IMR-90 (cell line): ENCODE measurements at regions not wholly inside any gene's neighbourhood (a gene's known extent, or its start where the extent isn't known, plus 50 kb on each side); places are given as distances from the start of the nearest gene placed in this dataset.

Source experiments
- ATAC-seq: fragments of 200-7000 bp; cut with Tn5 transposase; 2 replicates; pipeline ENCODE4 v1.9.1; 2020; ENCODE audit warnings: low read depth, mild to moderate bottlenecking, moderate library complexity
- BruUV-seq: library from RNA; stranded (reverse); fragments of 400-500 nt; replicated peaks from 2 replicates; lab custom pipeline; 2021; lab: Mats Ljungman, UMichigan
- CTCF ChIA-PET: fragments of 300-600 bp; formaldehyde crosslinking; extraction: SDS; loops from one replicate; lab custom pipeline; 2021; ENCODE audit warnings: antibody characterized with exemption; lab: Yijun Ruan, JAX
- POLR2A ChIA-PET: fragments of 300-600 bp; sonication (Branson Sonifier 250); formaldehyde crosslinking; loops from one replicate; lab custom pipeline; 2022; ENCODE audit warnings: antibody characterized with exemption; ENCODE audit not compliant: unreplicated experiment; lab: Charles Lee
- DNase-seq: peaks from one replicate; pipeline ENCODE4 v3.0.0; 2013
- H2AFZ ChIP-seq: replicated peaks from 2 replicates; pipeline ENCODE3; 2013; ENCODE audit warnings: low read length, mild to moderate bottlenecking; ENCODE audit not compliant: poor library complexity
- H2AK5ac ChIP-seq: 2 replicates; pipeline ENCODE4 v1.6.1; 2013; ENCODE audit warnings: low read depth, low read length, inconsistent platforms
- H2AK9ac ChIP-seq: replicated peaks from 2 replicates; pipeline ENCODE3; 2013; ENCODE audit warnings: mild to moderate bottlenecking, low read depth, low read length, moderate library complexity; ENCODE audit not compliant: poor library complexity
- H2BK120ac ChIP-seq: 2 replicates; pipeline ENCODE4 v1.6.1; 2013; ENCODE audit warnings: low read depth, low read length, inconsistent platforms
- H2BK15ac ChIP-seq: 3 replicates; pipeline ENCODE4 v1.6.1; 2013; ENCODE audit warnings: low read depth, low read length, inconsistent platforms
- H2BK20ac ChIP-seq: 2 replicates; pipeline ENCODE4 v1.6.1; 2013; ENCODE audit warnings: low read depth, mild to moderate bottlenecking, inconsistent platforms, low read length, moderate library complexity
- H2BK5ac ChIP-seq: 2 replicates; pipeline ENCODE4 v1.6.1; 2013; ENCODE audit warnings: mild to moderate bottlenecking, low read depth, low read length, inconsistent platforms; ENCODE audit not compliant: poor library complexity, severe bottlenecking
- H3K14ac ChIP-seq: replicated peaks from 2 replicates; pipeline ENCODE4 v1.6.1; 2013; ENCODE audit warnings: low read depth, low read length, inconsistent platforms
- H3K18ac ChIP-seq: 2 replicates; pipeline ENCODE4 v1.6.1; 2013; ENCODE audit warnings: low read depth, low read length, control low read depth
- H3K23ac ChIP-seq: 2 replicates; pipeline ENCODE4 v1.6.1; 2013; ENCODE audit warnings: low read depth, low read length, inconsistent platforms
- H3K27ac ChIP-seq: 2 replicates; pipeline ENCODE4 v1.5.1; 2013; ENCODE audit warnings: mild to moderate bottlenecking, control low read depth, low read length; ENCODE audit not compliant: insufficient read depth
- H3K27me3 ChIP-seq: 2 replicates; pipeline ENCODE4 v1.6.1; 2013; ENCODE audit warnings: low read length; ENCODE audit not compliant: control insufficient read depth, insufficient read depth
- H3K36me3 ChIP-seq: 2 replicates; pipeline ENCODE4 v1.6.1; 2013; ENCODE audit warnings: low read length, mixed read lengths; ENCODE audit not compliant: control insufficient read depth, insufficient read depth
- H3K4ac ChIP-seq: 2 replicates; pipeline ENCODE4 v1.6.1; 2013; ENCODE audit warnings: low read depth, low read length, inconsistent platforms
- H3K4me1 ChIP-seq: 2 replicates; pipeline ENCODE4 v1.6.1; 2013; ENCODE audit warnings: low read length, mixed read lengths; ENCODE audit not compliant: control insufficient read depth, insufficient read depth
- H3K4me2 ChIP-seq: 2 replicates; pipeline ENCODE4 v1.6.1; 2013; ENCODE audit warnings: low read depth, mild to moderate bottlenecking, control low read depth, low read length, moderate library complexity
- H3K4me3 ChIP-seq: 2 replicates; pipeline ENCODE4 v1.5.1; 2013; ENCODE audit warnings: low read depth, mild to moderate bottlenecking, control low read depth, low read length, moderate library complexity; ENCODE audit not compliant: insufficient read depth
- H3K56ac ChIP-seq: 2 replicates; pipeline ENCODE4 v1.6.1; 2013; ENCODE audit warnings: low read length, inconsistent platforms; ENCODE audit not compliant: insufficient read depth; ENCODE audit errors: extremely low read depth
- H3K79me1 ChIP-seq, 2 experiments: 2 replicates each; pipeline ENCODE4 v1.6.1; 2013; ENCODE audit warnings: low read length in 2 of 2, inconsistent platforms in 1 of 2, low read depth in 1 of 2
- H3K9ac ChIP-seq: 2 replicates; pipeline ENCODE4 v1.6.1; 2013; ENCODE audit warnings: low read depth, low read length, control low read depth
- H3K9me1 ChIP-seq: 2 replicates; pipeline ENCODE4 v1.6.1; 2013; ENCODE audit warnings: low read length, inconsistent platforms; ENCODE audit not compliant: insufficient read depth
- H3K9me3 ChIP-seq: 2 replicates; pipeline ENCODE4 v1.6.1; 2013; ENCODE audit warnings: low read length; ENCODE audit not compliant: control insufficient read depth, insufficient read depth
- H4K20me1 ChIP-seq: 2 replicates; pipeline ENCODE4 v1.6.1; 2013; ENCODE audit warnings: low read length, inconsistent platforms; ENCODE audit not compliant: insufficient read depth
- H4K5ac ChIP-seq: 2 replicates; pipeline ENCODE4 v1.6.1; 2013; ENCODE audit warnings: mild to moderate bottlenecking, low read depth, low read length, control low read depth
- H4K8ac ChIP-seq, 2 experiments: 2 replicates each; pipeline ENCODE4 v1.6.1; 2013; ENCODE audit warnings: low read depth in 2 of 2, low read length in 2 of 2, control low read depth in 1 of 2, inconsistent platforms in 1 of 2
- H4K91ac ChIP-seq: 2 replicates; pipeline ENCODE4 v1.6.1; 2013; ENCODE audit warnings: low read depth, low read length, inconsistent platforms; ENCODE audit not compliant: insufficient read depth
- FOS ChIP-seq: fragments of 150-350 bp; IDR thresholded peaks from 2 replicates; pipeline ENCODE4 v1.6.1; 2016; ENCODE audit warnings: low read depth, low read length
- MAZ ChIP-seq: IDR thresholded peaks from 2 replicates; pipeline ENCODE4 v1.6.1; 2012; ENCODE audit warnings: low read depth, mild to moderate bottlenecking, low read length, improper control_type of control experiment, moderate library complexity, borderline replicate concordance
- NFE2L2 ChIP-seq: fragments of 150-350 bp; IDR thresholded peaks from 2 replicates; pipeline ENCODE4 v1.6.1; 2016; ENCODE audit warnings: low read depth, mild to moderate bottlenecking, low read length
- RFX5 ChIP-seq: IDR thresholded peaks from 2 replicates; pipeline ENCODE4 v1.8.0; 2012; ENCODE audit warnings: low read depth, mild to moderate bottlenecking, low read length, moderate library complexity
- WGBS, 2 experiments: methylation state at CpG; one replicate each; pipeline versions ENCODE4 v1.1.5 to v1.1.7; 2013; ENCODE audit warnings: missing lambda C conversion rate in 2 of 2; ENCODE audit not compliant: insufficient read length in 1 of 2; ENCODE audit errors: extremely low coverage in 2 of 2; 5-methylcytosine and 5-hydroxymethylcytosine counted together
- dilution Hi-C: fragments of 300-500 bp; cut with HindIII; formaldehyde crosslinking; loops from one replicate; pipeline ENCODE4 v1.14.3; 2018; ENCODE audit warnings: low sequenced_read_pairs; ENCODE audit not compliant: unreplicated experiment
- in situ Hi-C: fragments of 300-500 bp; cut with MboI; formaldehyde crosslinking; loops from 3 replicates; pipeline ENCODE4 v1.14.3; 2019; ENCODE audit warnings: low sequenced_read_pairs, inconsistent platforms, mixed read lengths
- intact Hi-C: fragments of 100-400 bp; cut with micrococcal nuclease; formaldehyde crosslinking; loops from 2 replicates; pipeline ENCODE4 v1.10.0; 2022
- TF ChIP-seq, protein P1 (sequence below): conservative IDR thresholded peaks from 2 replicates; pipeline ENCODE4 v1.5.1; 2012; ENCODE audit warnings: mild to moderate bottlenecking, low read depth, low read length, improper control_type of control experiment

DNA sequence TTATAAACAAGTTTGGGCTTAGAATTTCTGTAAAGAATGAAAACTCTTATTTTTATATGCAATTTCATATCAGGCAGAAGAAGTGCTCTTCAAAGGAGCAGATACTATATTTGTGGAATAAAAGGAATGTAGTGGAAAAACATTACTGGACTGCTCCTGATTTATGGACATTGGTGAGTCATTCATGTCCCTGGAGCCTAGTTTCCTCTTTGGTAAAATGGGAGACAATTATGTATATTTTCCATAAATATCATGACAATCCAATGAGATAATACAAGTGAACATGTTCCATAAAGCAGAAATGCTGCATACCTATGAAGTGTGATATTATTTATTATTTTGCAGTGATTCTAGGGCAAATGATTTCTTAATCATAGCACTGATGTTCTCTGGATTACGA lies 445.8 kb upstream of the CITED2 start:
- in situ Hi-C loops: no loop called here

More for the DNA sequence above, 445.8 kb upstream of the CITED2 start:
- DNase-seq (peak; percentile 81), ATAC-seq (peak; percentile 86)
- H2BK5ac ChIP-seq: no peak overlapping the region
- H3K79me1 ChIP-seq: no peaks in the 10 kb centered on the region
- intact Hi-C loops (no loop called here), dilution Hi-C loops (no loop called here)
- no peak overlapping the region for H3K56ac ChIP-seq
- H2AK9ac ChIP-seq: no peak overlapping the region
- no peak overlapping the region for H3K9ac ChIP-seq
- no peak overlapping the region for H3K4ac ChIP-seq
- H2BK20ac ChIP-seq: no peak overlapping the region
- H4K8ac ChIP-seq: no peak overlapping the region
- no peak overlapping the region for H3K14ac ChIP-seq
- H4K91ac ChIP-seq: no peak overlapping the region
- no peak overlapping the region for H3K23ac ChIP-seq
- H3K4me3 ChIP-seq: no peak overlapping the region
- H3K9me3 ChIP-seq: no peaks in the 10 kb centered on the region
- H3K4me2 ChIP-seq: no peak overlapping the region
- H2AFZ ChIP-seq: no peak overlapping the region
- no peak overlapping the region for H3K18ac ChIP-seq
- H3K27me3 ChIP-seq: no peaks in the 10 kb centered on the region
- H4K20me1 ChIP-seq: no peaks in the 10 kb centered on the region
- no peak overlapping the region for H2BK15ac ChIP-seq
- ChIA-PET POLR2A (no interaction called here), CTCF (no interaction called here)
- WGBS, 2 experiments: no CpG with 5 or more reads among the region's 1 CpG
- BruUV-seq: no TSS peak
- H3K36me3 ChIP-seq: no peaks in the 10 kb centered on the region
- H3K27ac ChIP-seq: no peak overlapping the region
- H4K5ac ChIP-seq: no peak overlapping the region
- H3K9me1 ChIP-seq: no peaks in the 10 kb centered on the region
- H2BK120ac ChIP-seq: no peak overlapping the region
- TF ChIP-seq NFE2L2 (no peak), FOS (peak; percentile 63; the same call in 1 of the 2 replicates), MAZ (no peak), RFX5 (no peak)
- TF ChIP-seq, protein P1, sequence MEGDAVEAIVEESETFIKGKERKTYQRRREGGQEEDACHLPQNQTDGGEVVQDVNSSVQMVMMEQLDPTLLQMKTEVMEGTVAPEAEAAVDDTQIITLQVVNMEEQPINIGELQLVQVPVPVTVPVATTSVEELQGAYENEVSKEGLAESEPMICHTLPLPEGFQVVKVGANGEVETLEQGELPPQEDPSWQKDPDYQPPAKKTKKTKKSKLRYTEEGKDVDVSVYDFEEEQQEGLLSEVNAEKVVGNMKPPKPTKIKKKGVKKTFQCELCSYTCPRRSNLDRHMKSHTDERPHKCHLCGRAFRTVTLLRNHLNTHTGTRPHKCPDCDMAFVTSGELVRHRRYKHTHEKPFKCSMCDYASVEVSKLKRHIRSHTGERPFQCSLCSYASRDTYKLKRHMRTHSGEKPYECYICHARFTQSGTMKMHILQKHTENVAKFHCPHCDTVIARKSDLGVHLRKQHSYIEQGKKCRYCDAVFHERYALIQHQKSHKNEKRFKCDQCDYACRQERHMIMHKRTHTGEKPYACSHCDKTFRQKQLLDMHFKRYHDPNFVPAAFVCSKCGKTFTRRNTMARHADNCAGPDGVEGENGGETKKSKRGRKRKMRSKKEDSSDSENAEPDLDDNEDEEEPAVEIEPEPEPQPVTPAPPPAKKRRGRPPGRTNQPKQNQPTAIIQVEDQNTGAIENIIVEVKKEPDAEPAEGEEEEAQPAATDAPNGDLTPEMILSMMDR: no peak
- 0 out of 2 replicates have a peak, but pooled peaks cover 2% of the 10 kb centered on the region for H3K4me1 ChIP-seq
- no peak overlapping the region for H2AK5ac ChIP-seq
